MCF 10A (cell line): ENCODE measurements at regions not wholly inside any gene's neighbourhood (a gene's known extent, or its start where the extent isn't known, plus 50 kb on each side); places are given as distances from the start of the nearest gene placed in this dataset.

Source experiments
- BruUV-seq: library from RNA; stranded (reverse); fragments of 400-500 nt; replicated peaks from 2 replicates; lab custom pipeline; 2021; lab: Mats Ljungman, UMichigan
- CTCF ChIA-PET: fragments of 300-600 bp; sonication (Branson Sonifier 250); formaldehyde crosslinking; extraction: SDS; loops from one replicate; lab custom pipeline; 2021; ENCODE audit warnings: antibody characterized with exemption, inconsistent platforms; lab: Yijun Ruan, JAX
- POLR2A ChIA-PET: fragments of 300-600, 350-650 bp; sonication (Branson Sonifier 250); formaldehyde crosslinking; extraction: SDS; loops from one replicate; lab custom pipeline; 2020; ENCODE audit warnings: antibody characterized with exemption, inconsistent platforms; lab: Yijun Ruan, JAX
- DNase-seq: peaks from one replicate; pipeline ENCODE4 v3.0.0-alpha.2; 2018; ENCODE audit not compliant: unreplicated experiment
- H3K27ac Mint-ChIP-seq: one replicate; pipeline ENCODE4 v1.8.0; 2022; ENCODE audit warnings: mild to moderate bottlenecking, low read depth, mixed read lengths; ENCODE audit not compliant: unreplicated experiment
- H3K27me3 Mint-ChIP-seq: one replicate; pipeline ENCODE4 v1.8.0; 2022; ENCODE audit warnings: mixed read lengths; ENCODE audit not compliant: insufficient read depth, unreplicated experiment
- H3K36me3 Mint-ChIP-seq: one replicate; pipeline ENCODE4 v1.8.0; 2022; ENCODE audit warnings: mild to moderate bottlenecking, moderate library complexity, mixed read lengths; ENCODE audit not compliant: insufficient read depth, unreplicated experiment
- H3K4me1 Mint-ChIP-seq: one replicate; pipeline ENCODE4 v1.8.0; 2022; ENCODE audit warnings: mixed read lengths; ENCODE audit not compliant: insufficient read depth, unreplicated experiment
- H3K4me3 Mint-ChIP-seq: one replicate; pipeline ENCODE4 v1.8.0; 2022; ENCODE audit warnings: mild to moderate bottlenecking, moderate library complexity, mixed read lengths; ENCODE audit not compliant: unreplicated experiment
- H3K9me3 Mint-ChIP-seq: one replicate; pipeline ENCODE4 v1.8.0; 2022; ENCODE audit warnings: mixed read lengths; ENCODE audit not compliant: unreplicated experiment
- intact Hi-C: fragments of 100-400 bp; cut with micrococcal nuclease; formaldehyde crosslinking; loops from 2 replicates; pipeline ENCODE4 v1.14.1; 2022
- TF ChIP-seq, protein P1 (sequence below): fragments of 200-600 bp; IDR thresholded peaks from one replicate; pipeline ENCODE4 v1.8.0; 2022; ENCODE audit warnings: antibody characterized with exemption, mild to moderate bottlenecking; ENCODE audit not compliant: unreplicated experiment

- TF ChIP-seq, protein P1, sequence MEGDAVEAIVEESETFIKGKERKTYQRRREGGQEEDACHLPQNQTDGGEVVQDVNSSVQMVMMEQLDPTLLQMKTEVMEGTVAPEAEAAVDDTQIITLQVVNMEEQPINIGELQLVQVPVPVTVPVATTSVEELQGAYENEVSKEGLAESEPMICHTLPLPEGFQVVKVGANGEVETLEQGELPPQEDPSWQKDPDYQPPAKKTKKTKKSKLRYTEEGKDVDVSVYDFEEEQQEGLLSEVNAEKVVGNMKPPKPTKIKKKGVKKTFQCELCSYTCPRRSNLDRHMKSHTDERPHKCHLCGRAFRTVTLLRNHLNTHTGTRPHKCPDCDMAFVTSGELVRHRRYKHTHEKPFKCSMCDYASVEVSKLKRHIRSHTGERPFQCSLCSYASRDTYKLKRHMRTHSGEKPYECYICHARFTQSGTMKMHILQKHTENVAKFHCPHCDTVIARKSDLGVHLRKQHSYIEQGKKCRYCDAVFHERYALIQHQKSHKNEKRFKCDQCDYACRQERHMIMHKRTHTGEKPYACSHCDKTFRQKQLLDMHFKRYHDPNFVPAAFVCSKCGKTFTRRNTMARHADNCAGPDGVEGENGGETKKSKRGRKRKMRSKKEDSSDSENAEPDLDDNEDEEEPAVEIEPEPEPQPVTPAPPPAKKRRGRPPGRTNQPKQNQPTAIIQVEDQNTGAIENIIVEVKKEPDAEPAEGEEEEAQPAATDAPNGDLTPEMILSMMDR, result no peak
- Mint-ChIP-seq H3K9me3 (no peaks in the 10 kb centered on the region), H3K4me3 (no peak overlapping the region), H3K27ac (no peak overlapping the region), H3K36me3 (no peaks in the 10 kb centered on the region), H3K27me3 (no peaks in the 10 kb centered on the region), H3K4me1 (no peaks in the 10 kb centered on the region)
- no TSS peak for BruUV-seq
- ChIA-PET POLR2A (no interaction called here), CTCF (no interaction called here)
- DNase-seq, result no peak
- intact Hi-C loops, result no loop called here
These were observed 69.1 kb upstream of the COCH start for GRCh38 chr14:30805284-30805683.

- Mint-ChIP-seq H3K4me1 (no peaks in the 10 kb centered on the region), H3K27ac (no peak overlapping the region), H3K4me3 (no peak overlapping the region), H3K9me3 (no peaks in the 10 kb centered on the region), H3K27me3 (no peaks in the 10 kb centered on the region), H3K36me3 (peaks cover 4% of the 10 kb centered on the region)
- ChIA-PET POLR2A (no interaction called here), CTCF (no interaction called here)
- no TSS peak for BruUV-seq
- DNase-seq, result no peak
- TF ChIP-seq, protein P1, result no peak
- intact Hi-C loops, result no loop called here
These were observed 65.8 kb upstream of the COCH start for GRCh38 chr14:30808576-30808975.

- Mint-ChIP-seq H3K36me3 (peaks cover 4% of the 10 kb centered on the region), H3K27me3 (no peaks in the 10 kb centered on the region), H3K4me1 (no peaks in the 10 kb centered on the region), H3K4me3 (no peak overlapping the region), H3K9me3 (peaks cover 8% of the 10 kb centered on the region), H3K27ac (no peak overlapping the region)
- POLR2A ChIA-PET, result no interaction called here
- CTCF ChIA-PET, result interaction anchor here (0.6 kb wide), 1 partner anchor 10 kb away, joined by 4 read pairs; no protein-coding TSS in a partner anchor
- no peak for DNase-seq
- TF ChIP-seq, protein P1, result no peak
- intact Hi-C loops, result no loop called here
- no TSS peak for BruUV-seq
These were observed 61.1 kb upstream of the COCH start for GRCh38 chr14:30813216-30813615.

- BruUV-seq, result no TSS peak
- ChIA-PET CTCF (no interaction called here), POLR2A (no interaction called here)
- TF ChIP-seq, protein P1, result no peak
- H3K4me1 Mint-ChIP-seq, result no peaks in the 10 kb centered on the region
- no peaks in the 10 kb centered on the region for H3K27me3 Mint-ChIP-seq
- DNase-seq, result no peak
- intact Hi-C loops, result no loop called here
- H3K9me3 Mint-ChIP-seq, result peaks cover 18% of the 10 kb centered on the region
- no peaks in the 10 kb centered on the region for H3K36me3 Mint-ChIP-seq
- H3K4me3 Mint-ChIP-seq, result no peak overlapping the region
- no peak overlapping the region for H3K27ac Mint-ChIP-seq
These were observed 53.7 kb upstream of the COCH start for GRCh38 chr14:30820674-30821073.
